D721Med (cell line): ENCODE measurements at regions not wholly inside any gene's neighbourhood (a gene's known extent, or its start where the extent isn't known, plus 50 kb on each side); places are given as distances from the start of the nearest gene placed in this dataset.

ENCODE experiments used
- DNase-seq: peaks from one replicate; pipeline ENCODE4 v3.0.0; 2011; ENCODE audit warnings: low spot score; ENCODE audit not compliant: insufficient read length
- FAIRE-seq: peaks from 2 replicates; lab custom pipeline; 2011; peaks lifted over from hg19 to GRCh38; lab: Jason Lieb, UNC
- TF ChIP-seq, protein P1 (sequence below): IDR thresholded peaks from 2 replicates; pipeline ENCODE4 v1.5.1; 2012; ENCODE audit warnings: mild to moderate bottlenecking, control low read depth; ENCODE audit not compliant: insufficient read depth; ENCODE audit errors: missing control alignments

DNA sequence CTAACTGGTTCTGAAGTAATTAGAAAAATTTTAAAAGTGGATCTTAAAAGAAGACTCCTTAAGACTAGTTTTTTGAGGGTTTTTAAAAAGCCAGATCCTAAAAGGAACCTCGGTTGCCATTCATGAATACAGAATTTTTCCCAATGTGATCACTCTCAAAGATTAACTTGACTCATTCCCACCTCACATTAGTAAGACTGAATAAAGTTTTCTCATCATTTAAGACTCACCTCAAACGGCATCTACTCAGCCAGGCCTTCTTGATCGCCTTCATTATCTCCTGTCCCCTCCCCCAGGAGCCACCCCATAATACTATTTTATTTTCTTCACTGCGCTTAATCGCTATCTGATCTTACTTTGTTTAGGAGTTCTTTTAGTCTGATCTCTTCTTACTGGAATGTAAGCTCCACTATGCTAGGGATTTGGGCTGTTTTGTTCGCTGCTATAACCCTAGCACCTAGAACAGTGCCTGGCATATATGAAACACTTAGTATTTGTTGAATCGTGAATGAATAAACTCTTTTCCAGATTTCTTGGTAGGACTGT lies 55.9 kb upstream of the PCGF5 start:
- DNase-seq (no peak), FAIRE-seq (no peak)
- TF ChIP-seq, protein P1, sequence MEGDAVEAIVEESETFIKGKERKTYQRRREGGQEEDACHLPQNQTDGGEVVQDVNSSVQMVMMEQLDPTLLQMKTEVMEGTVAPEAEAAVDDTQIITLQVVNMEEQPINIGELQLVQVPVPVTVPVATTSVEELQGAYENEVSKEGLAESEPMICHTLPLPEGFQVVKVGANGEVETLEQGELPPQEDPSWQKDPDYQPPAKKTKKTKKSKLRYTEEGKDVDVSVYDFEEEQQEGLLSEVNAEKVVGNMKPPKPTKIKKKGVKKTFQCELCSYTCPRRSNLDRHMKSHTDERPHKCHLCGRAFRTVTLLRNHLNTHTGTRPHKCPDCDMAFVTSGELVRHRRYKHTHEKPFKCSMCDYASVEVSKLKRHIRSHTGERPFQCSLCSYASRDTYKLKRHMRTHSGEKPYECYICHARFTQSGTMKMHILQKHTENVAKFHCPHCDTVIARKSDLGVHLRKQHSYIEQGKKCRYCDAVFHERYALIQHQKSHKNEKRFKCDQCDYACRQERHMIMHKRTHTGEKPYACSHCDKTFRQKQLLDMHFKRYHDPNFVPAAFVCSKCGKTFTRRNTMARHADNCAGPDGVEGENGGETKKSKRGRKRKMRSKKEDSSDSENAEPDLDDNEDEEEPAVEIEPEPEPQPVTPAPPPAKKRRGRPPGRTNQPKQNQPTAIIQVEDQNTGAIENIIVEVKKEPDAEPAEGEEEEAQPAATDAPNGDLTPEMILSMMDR: no peak

DNA sequence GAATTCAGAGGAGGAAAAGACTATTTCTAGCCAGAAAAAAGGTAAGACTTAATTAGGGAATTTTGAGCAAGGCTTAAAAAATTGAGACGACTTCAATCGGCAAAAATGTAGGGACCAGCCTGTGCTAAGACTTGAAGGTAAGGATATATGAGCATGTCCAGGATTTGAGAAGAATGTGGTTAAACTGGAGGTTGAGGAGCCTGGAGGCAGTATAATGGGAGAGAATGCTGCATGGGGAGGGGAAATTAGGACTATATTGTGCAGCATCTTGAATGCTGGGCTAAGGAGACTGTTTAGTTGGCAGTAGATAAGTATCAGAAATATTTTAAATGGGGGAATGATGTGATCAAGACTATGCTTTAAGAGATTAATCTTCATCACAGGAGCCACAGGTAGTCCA lies 53.1 kb upstream of the PCGF5 start:
- TF ChIP-seq, protein P1: no peak
- no peak for DNase-seq
- FAIRE-seq: no peak

DNA sequence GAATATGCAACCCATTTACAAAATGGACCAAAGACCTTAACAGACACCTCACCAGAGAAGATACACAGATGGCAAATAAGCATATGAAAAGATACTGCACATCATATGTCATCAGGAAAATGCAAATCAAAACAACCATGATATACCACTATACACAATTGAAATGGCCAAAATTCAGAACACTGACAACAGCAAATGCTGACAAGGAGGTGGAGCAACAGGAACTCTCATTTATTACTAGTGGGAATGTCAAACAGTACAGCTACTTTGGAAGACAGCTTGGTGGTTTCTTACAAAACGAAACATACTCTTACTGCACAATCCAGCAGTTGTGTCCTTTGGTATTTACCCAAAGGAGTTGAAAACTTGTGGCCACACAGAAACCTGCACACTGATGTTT lies 50.0 kb upstream of the PCGF5 start:
- FAIRE-seq: no peak

More for the DNA sequence above, 50.0 kb upstream of the PCGF5 start:
- TF ChIP-seq, protein P1: no peak
- no peak for DNase-seq
